Activated CD4-positive, alpha-beta memory T cell treated with anti-CD3 and anti-CD28 coated beads for 36 hours (primary cell): ENCODE measurements at regions not wholly inside any gene's neighbourhood (a gene's known extent, or its start where the extent isn't known, plus 50 kb on each side); places are given as distances from the start of the nearest gene placed in this dataset.

Experiments used
- CTCF ChIA-PET: fragments of 350-600 bp; sonication (Branson Sonifier 250); formaldehyde crosslinking; loops from one replicate; lab custom pipeline; 2021; ENCODE audit warnings: antibody characterized with exemption, inconsistent platforms; lab: Charles Lee
- POLR2A ChIA-PET: fragments of 350-600 bp; sonication (Branson Sonifier 250); formaldehyde crosslinking; loops from one replicate; lab custom pipeline; 2021; ENCODE audit warnings: antibody characterized with exemption; lab: Charles Lee
- DNase-seq: peaks from one replicate; pipeline ENCODE4 v3.0.0-alpha.2; 2020
- H3K27ac Mint-ChIP-seq: one replicate; pipeline ENCODE4 v1.8.0; 2021; ENCODE audit warnings: mixed read lengths
- H3K27me3 Mint-ChIP-seq: one replicate; pipeline ENCODE4 v1.8.0; 2021; ENCODE audit warnings: mixed read lengths
- H3K36me3 Mint-ChIP-seq: one replicate; pipeline ENCODE4 v1.8.0; 2021; ENCODE audit warnings: mixed read lengths
- H3K4me1 Mint-ChIP-seq: one replicate; pipeline ENCODE4 v1.8.0; 2021; ENCODE audit warnings: low read depth, mixed read lengths
- H3K4me3 Mint-ChIP-seq: one replicate; pipeline ENCODE4 v1.8.0; 2021; ENCODE audit warnings: mild to moderate bottlenecking, mixed read lengths
- H3K9me3 Mint-ChIP-seq: one replicate; pipeline ENCODE4 v1.8.0; 2021; ENCODE audit warnings: mixed read lengths
- intact Hi-C: fragments of 100-400 bp; cut with micrococcal nuclease; formaldehyde crosslinking; loops from one replicate; pipeline ENCODE4 v1.15.1; 2023

DNA sequence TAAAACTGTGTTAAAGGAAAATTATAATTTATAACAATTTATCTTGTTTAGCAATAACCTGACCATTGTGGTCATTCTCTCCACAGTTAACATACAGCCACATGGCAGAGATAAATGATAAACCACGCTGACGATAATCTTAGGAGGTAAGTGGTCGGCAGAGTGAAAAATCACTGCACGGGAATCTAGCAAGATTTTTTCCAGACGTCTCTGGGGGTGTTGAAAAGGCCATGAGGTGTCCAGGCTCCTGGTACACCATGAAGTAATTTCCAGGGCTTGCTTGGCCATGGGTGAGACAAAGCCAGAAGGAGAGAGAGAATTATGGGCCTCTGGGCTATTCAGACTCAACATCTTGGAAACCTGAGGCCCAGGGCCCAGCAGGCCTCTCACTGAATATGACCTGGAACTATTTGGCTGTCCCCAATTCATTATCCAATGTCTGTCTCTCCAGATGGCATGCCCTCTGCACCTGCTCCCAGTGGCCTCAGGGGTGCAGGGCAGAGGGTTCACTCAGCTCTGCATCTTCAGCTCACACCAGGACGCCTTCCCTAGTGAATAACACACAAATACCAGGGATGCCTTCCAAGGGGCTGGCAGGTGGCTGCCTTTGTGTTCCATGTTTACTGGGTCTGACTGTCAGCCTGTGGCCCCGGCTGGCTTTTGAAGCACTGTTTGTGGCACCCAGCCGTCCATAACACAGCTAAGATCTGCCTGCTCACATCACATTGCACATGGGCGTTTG is 590.4 kb upstream of the PFKP start:
- DNase-seq, result no peak
- peaks cover 11% of the 10 kb centered on the region for H3K9me3 Mint-ChIP-seq
- ChIA-PET CTCF (no interaction called here), POLR2A (no interaction called here)
- no peak overlapping the region for H3K4me3 Mint-ChIP-seq
- intact Hi-C loops, result no loop called here
- no peaks in the 10 kb centered on the region for H3K4me1 Mint-ChIP-seq
- H3K27ac Mint-ChIP-seq, result no peak overlapping the region
- no peaks in the 10 kb centered on the region for H3K36me3 Mint-ChIP-seq
- no peaks in the 10 kb centered on the region for H3K27me3 Mint-ChIP-seq

- POLR2A ChIA-PET, result no interaction called here
- DNase-seq, result no peak
- no peak overlapping the region for H3K27ac Mint-ChIP-seq
- H3K36me3 Mint-ChIP-seq, result no peaks in the 10 kb centered on the region
- CTCF ChIA-PET, result no interaction called here
- peaks cover 11% of the 10 kb centered on the region for H3K9me3 Mint-ChIP-seq
- H3K4me1 Mint-ChIP-seq, result no peaks in the 10 kb centered on the region
- intact Hi-C loops, result no loop called here
- H3K27me3 Mint-ChIP-seq, result no peaks in the 10 kb centered on the region
- H3K4me3 Mint-ChIP-seq, result no peak overlapping the region
Measured at GRCh38 chr10:2476218-2476811, 591.0 kb upstream of the PFKP start.

DNA sequence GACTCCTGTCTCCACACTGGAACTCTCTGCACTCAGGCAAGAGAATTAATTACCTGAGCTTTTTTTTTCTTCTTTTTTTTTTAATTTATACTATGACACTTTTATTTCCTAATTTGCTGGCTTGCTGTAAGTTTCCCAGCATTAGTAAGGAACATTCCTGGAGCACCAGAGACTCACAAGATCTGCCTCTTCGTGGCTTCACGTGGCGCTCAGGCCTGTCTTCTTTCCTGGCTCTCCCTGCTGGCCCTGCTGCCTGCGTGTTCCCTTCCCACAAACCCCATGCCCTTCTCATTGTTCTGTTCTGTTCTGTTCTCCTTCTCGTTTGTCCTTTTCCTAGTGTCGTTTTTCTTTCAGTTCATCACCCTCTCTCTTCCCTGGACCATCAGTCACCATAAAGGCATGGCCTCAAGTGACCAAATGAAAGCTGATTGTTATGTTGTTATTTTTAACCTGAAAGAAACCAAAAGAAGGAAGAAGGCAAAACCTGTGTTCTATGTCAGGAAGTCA is 591.6 kb upstream of the PFKP start:
- Mint-ChIP-seq H3K4me1 (no peaks in the 10 kb centered on the region), H3K9me3 (peaks cover 11% of the 10 kb centered on the region), H3K27me3 (no peaks in the 10 kb centered on the region), H3K36me3 (no peaks in the 10 kb centered on the region), H3K27ac (no peak overlapping the region), H3K4me3 (no peak overlapping the region)
- no peak for DNase-seq
- intact Hi-C loops, result no loop called here
- ChIA-PET POLR2A (no interaction called here), CTCF (no interaction called here)

DNA sequence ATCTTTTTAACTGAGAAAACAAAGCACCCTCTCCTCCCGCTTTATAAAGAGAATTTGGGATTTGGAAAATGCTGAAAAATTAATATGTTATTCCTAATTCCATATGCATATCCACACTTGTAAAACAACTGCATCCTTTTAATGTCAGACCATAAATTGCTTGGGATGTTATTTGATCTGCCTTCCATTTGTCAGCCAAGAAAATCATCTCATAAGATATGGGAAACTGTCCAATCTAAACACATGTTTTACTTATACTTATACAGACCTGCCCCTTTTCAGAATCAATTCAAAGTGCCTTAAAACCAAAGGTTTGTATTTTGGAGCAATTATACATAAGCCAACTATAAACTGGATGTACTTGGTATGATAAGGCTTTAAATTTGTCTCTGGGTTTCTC is 595.5 kb upstream of the PFKP start:
- no peak overlapping the region for H3K4me3 Mint-ChIP-seq

GRCh38 chr10:2469802-2470201 is 597.5 kb upstream of the PFKP start:
- H3K4me1 Mint-ChIP-seq, result no peaks in the 10 kb centered on the region
- H3K36me3 Mint-ChIP-seq, result no peaks in the 10 kb centered on the region
- peaks cover 22% of the 10 kb centered on the region for H3K9me3 Mint-ChIP-seq
- peaks cover 2% of the 10 kb centered on the region for H3K27me3 Mint-ChIP-seq
- ChIA-PET POLR2A (no interaction called here), CTCF (no interaction called here)
- DNase-seq, result no peak
- H3K4me3 Mint-ChIP-seq, result no peak overlapping the region
- intact Hi-C loops, result no loop called here
- no peak overlapping the region for H3K27ac Mint-ChIP-seq

More for the DNA sequence above, 595.5 kb upstream of the PFKP start:
- POLR2A ChIA-PET, result no interaction called here
- Mint-ChIP-seq H3K27ac (no peak overlapping the region), H3K27me3 (peaks cover 2% of the 10 kb centered on the region), H3K4me1 (no peaks in the 10 kb centered on the region), H3K36me3 (no peaks in the 10 kb centered on the region), H3K9me3 (peaks cover 11% of the 10 kb centered on the region)
- intact Hi-C loops, result no loop called here
- DNase-seq, result no peak
- CTCF ChIA-PET, result no interaction called here

GRCh38 chr10:2464483-2464882 is 602.9 kb upstream of the PFKP start:
- H3K4me3 Mint-ChIP-seq, result no peak overlapping the region
- intact Hi-C loops, result no loop called here
- H3K36me3 Mint-ChIP-seq, result no peaks in the 10 kb centered on the region
- no peak for DNase-seq
- peaks cover 2% of the 10 kb centered on the region for H3K27me3 Mint-ChIP-seq
- no peaks in the 10 kb centered on the region for H3K4me1 Mint-ChIP-seq
- POLR2A ChIA-PET, result no interaction called here
- H3K27ac Mint-ChIP-seq, result no peak overlapping the region
- peaks cover 14% of the 10 kb centered on the region for H3K9me3 Mint-ChIP-seq
- CTCF ChIA-PET, result no interaction called here

GRCh38 chr10:2463316-2463715 is 604.0 kb upstream of the PFKP start:
- Mint-ChIP-seq H3K4me3 (no peak overlapping the region), H3K9me3 (peaks cover 14% of the 10 kb centered on the region), H3K4me1 (no peaks in the 10 kb centered on the region), H3K27ac (no peak overlapping the region), H3K27me3 (peaks cover 2% of the 10 kb centered on the region), H3K36me3 (no peaks in the 10 kb centered on the region)
- CTCF ChIA-PET, result no interaction called here
- intact Hi-C loops, result no loop called here
- no peak for DNase-seq
- POLR2A ChIA-PET, result no interaction called here

DNA sequence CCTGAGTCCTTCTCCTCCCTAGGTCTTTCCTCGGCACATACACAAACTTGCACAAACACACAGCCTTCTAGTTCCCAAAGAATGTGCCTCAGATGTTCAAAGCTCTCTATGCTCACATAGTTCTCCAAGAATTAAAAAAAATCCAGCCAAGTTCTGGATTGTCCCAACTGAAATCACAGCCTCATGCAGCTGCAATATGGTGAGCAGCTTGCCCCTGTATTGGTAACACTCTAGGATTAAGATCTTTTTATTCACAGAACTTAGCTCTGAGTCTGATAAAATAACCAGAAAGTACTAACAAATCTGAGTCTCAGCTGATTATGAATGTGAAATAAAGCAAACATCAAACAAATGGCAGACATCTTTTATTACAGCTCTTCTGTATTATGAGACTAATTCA is 604.8 kb upstream of the PFKP start:
- Mint-ChIP-seq H3K9me3 (peaks cover 15% of the 10 kb centered on the region), H3K4me3 (no peak overlapping the region), H3K27me3 (no peaks in the 10 kb centered on the region), H3K27ac (no peak overlapping the region), H3K4me1 (no peaks in the 10 kb centered on the region), H3K36me3 (no peaks in the 10 kb centered on the region)
- CTCF ChIA-PET, result no interaction called here
- intact Hi-C loops, result no loop called here
- POLR2A ChIA-PET, result no interaction called here
- DNase-seq, result no peak

GRCh38 chr10:2460812-2461211 is 606.5 kb upstream of the PFKP start:
- Mint-ChIP-seq H3K4me3 (no peak overlapping the region), H3K27me3 (no peaks in the 10 kb centered on the region), H3K27ac (no peak overlapping the region), H3K9me3 (peaks cover 11% of the 10 kb centered on the region), H3K4me1 (no peaks in the 10 kb centered on the region), H3K36me3 (no peaks in the 10 kb centered on the region)
- DNase-seq, result no peak
- intact Hi-C loops, result no loop called here
- ChIA-PET CTCF (no interaction called here), POLR2A (no interaction called here)

- intact Hi-C loops, result no loop called here
- Mint-ChIP-seq H3K4me3 (no peak overlapping the region), H3K27me3 (no peaks in the 10 kb centered on the region), H3K36me3 (no peaks in the 10 kb centered on the region), H3K27ac (no peak overlapping the region), H3K9me3 (peaks cover 5% of the 10 kb centered on the region), H3K4me1 (no peaks in the 10 kb centered on the region)
- ChIA-PET CTCF (no interaction called here), POLR2A (no interaction called here)
- DNase-seq, result no peak
Measured at GRCh38 chr10:2459713-2460112, 607.6 kb upstream of the PFKP start.

DNA sequence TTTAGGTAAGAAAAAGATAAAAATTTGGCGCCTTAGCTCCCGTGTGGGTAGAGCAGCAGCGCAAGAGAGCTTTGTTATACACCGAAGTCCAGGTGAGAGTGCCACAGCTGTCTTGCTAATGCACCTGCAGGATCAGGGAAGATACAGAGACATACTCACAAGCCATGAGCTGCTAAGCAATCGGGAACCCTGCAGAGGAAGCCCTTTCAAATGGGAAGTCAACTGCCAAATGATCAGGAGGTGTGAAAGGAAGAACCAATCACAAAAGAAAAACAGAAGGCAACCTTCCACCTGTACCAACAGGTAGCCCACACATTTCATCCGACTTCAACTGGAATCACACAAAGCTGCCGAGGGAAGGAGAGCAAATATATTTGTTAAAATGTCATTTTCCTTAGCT is 610.5 kb upstream of the PFKP start:
- Mint-ChIP-seq H3K27me3 (no peaks in the 10 kb centered on the region), H3K36me3 (no peaks in the 10 kb centered on the region), H3K4me3 (no peak overlapping the region), H3K9me3 (peaks cover 5% of the 10 kb centered on the region), H3K4me1 (no peaks in the 10 kb centered on the region), H3K27ac (no peak overlapping the region)
- DNase-seq, result no peak
- intact Hi-C loops, result no loop called here
- ChIA-PET CTCF (no interaction called here), POLR2A (no interaction called here)

- Mint-ChIP-seq H3K4me1 (no peaks in the 10 kb centered on the region), H3K27me3 (no peaks in the 10 kb centered on the region), H3K27ac (no peak overlapping the region), H3K9me3 (peaks cover 2% of the 10 kb centered on the region), H3K36me3 (no peaks in the 10 kb centered on the region), H3K4me3 (no peak overlapping the region)
- intact Hi-C loops, result no loop called here
- ChIA-PET CTCF (no interaction called here), POLR2A (no interaction called here)
- DNase-seq, result no peak
Measured at GRCh38 chr10:2445370-2445769, 622.0 kb upstream of the PFKP start.

DNA sequence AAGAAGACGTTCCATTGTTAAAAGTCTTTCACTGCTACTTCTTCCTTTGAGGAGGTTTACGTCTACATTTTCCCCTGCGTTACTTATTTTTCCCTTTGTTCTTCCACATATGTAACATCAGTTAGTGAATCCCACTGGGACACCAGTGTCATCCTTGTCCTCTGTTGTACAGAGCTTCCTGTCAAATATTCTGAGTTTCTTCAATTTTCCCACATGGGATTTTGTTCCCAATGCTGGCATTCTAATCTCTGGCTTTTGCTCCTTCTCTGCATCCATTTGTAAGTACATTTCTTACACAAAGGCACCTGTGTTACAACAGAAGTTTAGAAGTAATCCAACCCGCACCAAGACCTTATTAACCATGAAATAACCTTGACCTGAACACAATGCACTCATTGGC is 627.4 kb upstream of the PFKP start:
- DNase-seq, result no peak
- CTCF ChIA-PET, result no interaction called here
- intact Hi-C loops, result no loop called here
- H3K9me3 Mint-ChIP-seq, result no peaks in the 10 kb centered on the region
- H3K36me3 Mint-ChIP-seq, result no peaks in the 10 kb centered on the region
- H3K4me3 Mint-ChIP-seq, result no peak overlapping the region
- H3K27ac Mint-ChIP-seq, result no peak overlapping the region
- no peaks in the 10 kb centered on the region for H3K4me1 Mint-ChIP-seq
- no peaks in the 10 kb centered on the region for H3K27me3 Mint-ChIP-seq
- POLR2A ChIA-PET, result no interaction called here
